ENCODE measurements at regions not wholly inside any gene's neighbourhood (a gene's known extent, or its start where the extent isn't known, plus 50 kb on each side); places are given as distances from the start of the nearest gene placed in this dataset.

- TF ChIP-seq CTCF (IDR thresholded peaks at IDR 0.05; ENCODE audit: insufficient read depth, low read depth, low read length) (no peak), EZH2 (IDR thresholded peaks at IDR 0.05; ENCODE audit: insufficient read depth, low read length) (no peak)
These were observed 68.8 kb upstream of the APC start for GRCh38 chr5:112668911-112669310.

All from astrocyte (in vitro differentiated cells and primary cell).